ENCODE measurements at regions not wholly inside any gene's neighbourhood (a gene's known extent, or its start where the extent isn't known, plus 50 kb on each side); places are given as distances from the start of the nearest gene placed in this dataset.
"Not testable (repeated sequence)": the region's sequence is repeated elsewhere in the genome, so short reads cannot be mapped to it uniquely, and the experiment has no call there.

GRCh38 chr1:10867914-10868598 lies 71.6 kb upstream of the CASZ1 start:
- DNase-seq = no peak

- DNase-seq = no peak
Observed at GRCh38 chr1:10868599-10868965, 72.1 kb upstream of the CASZ1 start.

GRCh38 chr1:10869933-10870332 lies 73.5 kb upstream of the CASZ1 start:
- no peak for DNase-seq

- no peak for DNase-seq
Observed at GRCh38 chr1:10870493-10871096, 74.1 kb upstream of the CASZ1 start.

- DNase-seq = no peak
Observed at GRCh38 chr1:10873189-10873588, 76.7 kb upstream of the CASZ1 start.

GRCh38 chr1:10874351-10874750 lies 77.9 kb upstream of the CASZ1 start:
- no peak for DNase-seq

GRCh38 chr1:10877894-10878293 lies 81.4 kb upstream of the CASZ1 start:
- DNase-seq = no peak

GRCh38 chr1:10878469-10878868 lies 82.0 kb upstream of the CASZ1 start:
- DNase-seq = no peak

- DNase-seq = no peak
Observed at GRCh38 chr1:10880063-10880462, 83.6 kb upstream of the CASZ1 start.

- no peak for DNase-seq
Observed at GRCh38 chr1:10881046-10881445, 84.6 kb upstream of the CASZ1 start.

GRCh38 chr1:10882069-10882468 lies 85.6 kb upstream of the CASZ1 start:
- DNase-seq = no peak

GRCh38 chr1:10887032-10887431 lies 90.6 kb upstream of the CASZ1 start:
- not testable (repeated sequence) for DNase-seq

GRCh38 chr1:10888291-10888690 lies 91.8 kb upstream of the CASZ1 start:
- no peak for DNase-seq

- no peak for DNase-seq
Observed at GRCh38 chr1:10888791-10889649, 92.6 kb upstream of the CASZ1 start.

- DNase-seq = no peak
Observed at GRCh38 chr1:10889650-10890353, 93.4 kb upstream of the CASZ1 start.

- no peak for DNase-seq
Observed at GRCh38 chr1:10890491-10891071, 94.1 kb upstream of the CASZ1 start.

- no peak for DNase-seq
Observed at GRCh38 chr1:10891091-10891490, 94.6 kb upstream of the CASZ1 start.

GRCh38 chr1:10892138-10893065 lies 96.0 kb upstream of the CASZ1 start:
- DNase-seq = no peak

GRCh38 chr1:10895621-10896020 lies 99.2 kb upstream of the CASZ1 start:
- DNase-seq = no peak

- no peak for DNase-seq
Observed at GRCh38 chr1:10896673-10897072, 100.2 kb upstream of the CASZ1 start.

- no peak for DNase-seq
Observed at GRCh38 chr1:10897321-10897980, 101.0 kb upstream of the CASZ1 start.
